ENCODE measurements at regions not wholly inside any gene's neighbourhood (a gene's known extent, or its start where the extent isn't known, plus 50 kb on each side); places are given as distances from the start of the nearest gene placed in this dataset.
"Not testable (repeated sequence)": the region's sequence is repeated elsewhere in the genome, so short reads cannot be mapped to it uniquely, and the experiment has no call there.

DNA sequence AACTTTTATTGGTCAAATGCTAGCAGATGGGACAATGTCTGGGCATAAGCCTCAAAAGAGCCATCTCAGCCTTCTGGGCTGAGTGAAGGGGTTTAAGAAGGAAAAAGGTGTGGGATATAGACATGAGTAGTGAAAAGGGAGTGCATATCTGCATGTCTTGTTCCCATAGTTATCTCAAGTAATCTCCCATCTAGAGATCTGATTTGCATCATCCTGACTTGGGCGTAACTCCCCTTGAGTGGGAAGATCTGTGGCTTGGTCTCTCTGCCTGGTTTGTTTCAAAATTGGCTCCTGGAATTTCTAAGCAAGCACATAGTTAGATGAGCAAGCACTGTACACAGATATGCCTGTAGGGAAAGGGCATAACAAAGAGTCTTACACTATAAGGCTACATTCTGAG, 228.9 kb downstream of the SPATA31A6 start:
- H3K4me1 ChIP-seq (ENCODE audit: control insufficient read depth, insufficient read depth, low read length); H3K9me3 ChIP-seq (ENCODE audit: control insufficient read depth in 2 of 2, low read length in 2 of 2); H3K4me3 ChIP-seq (ENCODE audit: low read length in 2 of 2); H3K9ac ChIP-seq (ENCODE audit: low read length in 2 of 2); H3K27ac ChIP-seq (ENCODE audit: low read length); H3K36me3 ChIP-seq (ENCODE audit: control insufficient read depth in 2 of 2, insufficient read depth in 2 of 2, low read length in 2 of 2); H3K27me3 ChIP-seq (ENCODE audit: control insufficient read depth in 1 of 2, insufficient read depth in 2 of 2, low read length in 2 of 2): not testable (repeated sequence)

- not testable (repeated sequence) for H3K27ac ChIP-seq (ENCODE audit: low read length); H3K36me3 ChIP-seq (ENCODE audit: control insufficient read depth in 2 of 2, insufficient read depth in 2 of 2, low read length in 2 of 2)
These were observed 231.4 kb downstream of the SPATA31A6 start for GRCh38 chr9:42414865-42415264.

GRCh38 chr9:42419652-42420051, 236.2 kb downstream of the SPATA31A6 start:
- H3K4me1 ChIP-seq (ENCODE audit: control insufficient read depth, insufficient read depth, low read length); H3K27ac ChIP-seq (ENCODE audit: low read length); H3K9me3 ChIP-seq (ENCODE audit: control insufficient read depth in 2 of 2, low read length in 2 of 2); H3K36me3 ChIP-seq (ENCODE audit: control insufficient read depth in 2 of 2, insufficient read depth in 2 of 2, low read length in 2 of 2); H3K9ac ChIP-seq (ENCODE audit: low read length in 2 of 2); H3K4me3 ChIP-seq (ENCODE audit: low read length in 2 of 2); H3K27me3 ChIP-seq (ENCODE audit: control insufficient read depth in 1 of 2, insufficient read depth in 2 of 2, low read length in 2 of 2): not testable (repeated sequence)

More at GRCh38 chr9:42414865-42415264, 231.4 kb downstream of the SPATA31A6 start:
- not testable (repeated sequence) for H3K4me3 ChIP-seq (ENCODE audit: low read length in 2 of 2); H3K9me3 ChIP-seq (ENCODE audit: control insufficient read depth in 2 of 2, low read length in 2 of 2); H3K4me1 ChIP-seq (ENCODE audit: control insufficient read depth, insufficient read depth, low read length); H3K9ac ChIP-seq (ENCODE audit: low read length in 2 of 2); H3K27me3 ChIP-seq (ENCODE audit: control insufficient read depth in 1 of 2, insufficient read depth in 2 of 2, low read length in 2 of 2)

DNA sequence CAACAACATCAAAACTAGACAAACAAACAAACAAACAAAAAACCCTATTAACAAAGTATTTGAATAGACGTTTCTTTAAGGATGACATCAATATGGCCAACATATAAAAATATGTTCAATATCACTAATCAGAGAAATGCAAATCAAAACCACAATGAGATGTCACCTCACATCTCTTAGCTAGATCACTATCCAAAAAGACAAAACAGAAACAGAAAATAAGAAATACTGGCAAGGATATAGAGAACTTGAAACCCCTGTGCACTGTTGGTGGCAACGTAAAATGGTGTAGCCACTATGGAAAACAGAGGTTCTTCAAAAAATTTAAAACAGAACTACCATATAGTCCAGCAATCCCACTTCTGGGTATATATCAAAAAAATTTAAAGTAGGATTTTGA, 236.9 kb downstream of the SPATA31A6 start:
- H3K4me1 ChIP-seq (ENCODE audit: control insufficient read depth, insufficient read depth, low read length); H3K9ac ChIP-seq (ENCODE audit: low read length in 2 of 2); H3K4me3 ChIP-seq (ENCODE audit: low read length in 2 of 2); H3K9me3 ChIP-seq (ENCODE audit: control insufficient read depth in 2 of 2, low read length in 2 of 2); H3K27me3 ChIP-seq (ENCODE audit: control insufficient read depth in 1 of 2, insufficient read depth in 2 of 2, low read length in 2 of 2); H3K27ac ChIP-seq (ENCODE audit: low read length); H3K36me3 ChIP-seq (ENCODE audit: control insufficient read depth in 2 of 2, insufficient read depth in 2 of 2, low read length in 2 of 2): not testable (repeated sequence)

- not testable (repeated sequence) for H3K4me1 ChIP-seq (ENCODE audit: control insufficient read depth, insufficient read depth, low read length); H3K36me3 ChIP-seq (ENCODE audit: control insufficient read depth in 2 of 2, insufficient read depth in 2 of 2, low read length in 2 of 2); H3K4me3 ChIP-seq (ENCODE audit: low read length in 2 of 2); H3K9ac ChIP-seq (ENCODE audit: low read length in 2 of 2); H3K27me3 ChIP-seq (ENCODE audit: control insufficient read depth in 1 of 2, insufficient read depth in 2 of 2, low read length in 2 of 2); H3K27ac ChIP-seq (ENCODE audit: low read length); H3K9me3 ChIP-seq (ENCODE audit: control insufficient read depth in 2 of 2, low read length in 2 of 2)
These were observed 238.2 kb downstream of the SPATA31A6 start for GRCh38 chr9:42421630-42422029.

GRCh38 chr9:42430674-42431615, 247.5 kb downstream of the SPATA31A6 start:
- H3K36me3 ChIP-seq (ENCODE audit: control insufficient read depth in 2 of 2, insufficient read depth in 2 of 2, low read length in 2 of 2); H3K27me3 ChIP-seq (ENCODE audit: control insufficient read depth in 1 of 2, insufficient read depth in 2 of 2, low read length in 2 of 2); H3K4me1 ChIP-seq (ENCODE audit: control insufficient read depth, insufficient read depth, low read length); H3K9me3 ChIP-seq (ENCODE audit: control insufficient read depth in 2 of 2, low read length in 2 of 2); H3K27ac ChIP-seq (ENCODE audit: low read length); H3K9ac ChIP-seq (ENCODE audit: low read length in 2 of 2); H3K4me3 ChIP-seq (ENCODE audit: low read length in 2 of 2): not testable (repeated sequence)

GRCh38 chr9:42431616-42432010, 248.2 kb downstream of the SPATA31A6 start:
- not testable (repeated sequence) for H3K4me3 ChIP-seq (ENCODE audit: low read length in 2 of 2); H3K27ac ChIP-seq (ENCODE audit: low read length); H3K27me3 ChIP-seq (ENCODE audit: control insufficient read depth in 1 of 2, insufficient read depth in 2 of 2, low read length in 2 of 2); H3K36me3 ChIP-seq (ENCODE audit: control insufficient read depth in 2 of 2, insufficient read depth in 2 of 2, low read length in 2 of 2); H3K9ac ChIP-seq (ENCODE audit: low read length in 2 of 2); H3K4me1 ChIP-seq (ENCODE audit: control insufficient read depth, insufficient read depth, low read length); H3K9me3 ChIP-seq (ENCODE audit: control insufficient read depth in 2 of 2, low read length in 2 of 2)

GRCh38 chr9:42434844-42435714, 251.6 kb downstream of the SPATA31A6 start:
- not testable (repeated sequence) for H3K9ac ChIP-seq (ENCODE audit: low read length in 2 of 2); H3K9me3 ChIP-seq (ENCODE audit: control insufficient read depth in 2 of 2, low read length in 2 of 2); H3K36me3 ChIP-seq (ENCODE audit: control insufficient read depth in 2 of 2, insufficient read depth in 2 of 2, low read length in 2 of 2); H3K27me3 ChIP-seq (ENCODE audit: control insufficient read depth in 1 of 2, insufficient read depth in 2 of 2, low read length in 2 of 2); H3K4me3 ChIP-seq (ENCODE audit: low read length in 2 of 2); H3K27ac ChIP-seq (ENCODE audit: low read length); H3K4me1 ChIP-seq (ENCODE audit: control insufficient read depth, insufficient read depth, low read length)

- not testable (repeated sequence) for H3K4me1 ChIP-seq (ENCODE audit: control insufficient read depth, insufficient read depth, low read length); H3K27ac ChIP-seq (ENCODE audit: low read length); H3K27me3 ChIP-seq (ENCODE audit: control insufficient read depth in 1 of 2, insufficient read depth in 2 of 2, low read length in 2 of 2); H3K9ac ChIP-seq (ENCODE audit: low read length in 2 of 2); H3K4me3 ChIP-seq (ENCODE audit: low read length in 2 of 2); H3K9me3 ChIP-seq (ENCODE audit: control insufficient read depth in 2 of 2, low read length in 2 of 2); H3K36me3 ChIP-seq (ENCODE audit: control insufficient read depth in 2 of 2, insufficient read depth in 2 of 2, low read length in 2 of 2)
These were observed 252.4 kb downstream of the SPATA31A6 start for GRCh38 chr9:42435715-42436342.

DNA sequence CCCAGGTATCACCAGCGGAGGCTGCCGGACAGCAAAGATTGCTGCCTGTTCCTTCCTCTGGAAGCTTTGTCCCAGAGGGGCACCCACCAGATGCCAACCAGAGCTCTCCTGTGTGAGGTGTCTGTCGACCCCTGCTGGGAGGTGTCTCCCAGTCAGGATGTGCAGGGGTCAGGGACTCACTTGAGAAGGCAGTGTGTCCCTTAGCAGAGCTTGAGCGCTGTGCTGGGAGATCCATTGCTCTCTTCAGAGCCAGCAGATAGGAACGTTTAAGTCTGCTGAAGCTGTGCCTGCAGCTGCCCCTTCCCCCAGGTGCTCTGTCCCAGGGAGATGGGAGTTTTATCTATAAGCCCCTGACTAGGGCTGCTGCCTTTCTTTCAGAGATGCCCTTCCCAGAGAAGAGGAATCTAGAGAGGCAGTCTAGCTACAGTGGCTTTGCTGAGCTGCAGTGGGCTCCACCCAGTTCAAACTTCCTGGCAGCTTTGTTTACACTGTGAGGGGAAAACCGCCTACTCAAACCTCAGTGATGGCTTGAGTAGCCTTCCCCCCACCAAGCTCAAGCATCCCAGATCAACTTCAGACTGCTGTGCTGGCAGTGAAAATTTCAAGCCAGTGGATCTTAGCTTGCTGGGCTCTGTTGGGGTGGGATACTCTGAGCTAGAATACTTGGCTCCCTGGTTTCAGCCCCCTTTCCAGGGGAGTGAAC, 253.7 kb downstream of the SPATA31A6 start:
- not testable (repeated sequence) for H3K4me1 ChIP-seq (ENCODE audit: control insufficient read depth, insufficient read depth, low read length); H3K4me3 ChIP-seq (ENCODE audit: low read length in 2 of 2); H3K27ac ChIP-seq (ENCODE audit: low read length); H3K9me3 ChIP-seq (ENCODE audit: control insufficient read depth in 2 of 2, low read length in 2 of 2); H3K36me3 ChIP-seq (ENCODE audit: control insufficient read depth in 2 of 2, insufficient read depth in 2 of 2, low read length in 2 of 2); H3K27me3 ChIP-seq (ENCODE audit: control insufficient read depth in 1 of 2, insufficient read depth in 2 of 2, low read length in 2 of 2); H3K9ac ChIP-seq (ENCODE audit: low read length in 2 of 2)

All from stomach smooth muscle (tissue), 2 donors.